HepG2 (cell line): ENCODE measurements at regions not wholly inside any gene's neighbourhood (a gene's known extent, or its start where the extent isn't known, plus 50 kb on each side); places are given as distances from the start of the nearest gene placed in this dataset.

Source experiments
- ATAC-seq: fragments of 200-7000 bp; cut with Tn5 transposase; 3 replicates; pipeline ENCODE4 v1.9.1; 2020; ENCODE audit warnings: mild to moderate bottlenecking, moderate library complexity
- BruUV-seq: library from RNA; stranded (reverse); fragments of 400-500 nt; replicated peaks from 2 replicates; lab custom pipeline; 2021; lab: Mats Ljungman, UMichigan
- CTCF ChIA-PET: fragments of 300-600 bp; formaldehyde crosslinking; extraction: SDS; loops from one replicate; lab custom pipeline; 2021; ENCODE audit warnings: low total read pairs, inconsistent platforms, low intra/inter-chr PET ratio; lab: Yijun Ruan, JAX
- POLR2A ChIA-PET: fragments of 350-600 bp; sonication (Branson Sonifier 250); formaldehyde crosslinking; loops from one replicate; lab custom pipeline; 2020; ENCODE audit warnings: antibody characterized with exemption, inconsistent platforms; lab: Yijun Ruan, JAX
- DNase-seq: peaks from one replicate; pipeline ENCODE4 v3.0.0-alpha.2; 2015; ENCODE audit warnings: low spot score
- FAIRE-seq: peaks from 3 replicates; lab custom pipeline; 2011; peaks lifted over from hg19 to GRCh38; lab: Jason Lieb, UNC
- H2AFZ ChIP-seq: one replicate; pipeline ENCODE4 v1.6.1; 2011; ENCODE audit warnings: low read length, inconsistent platforms
- H3K27ac ChIP-seq: fragments of 300-600 bp; 3 replicates; pipeline ENCODE4 v1.8.0; 2011; ENCODE audit warnings: mixed run types, mild to moderate bottlenecking, mixed read lengths, low read length, inconsistent platforms; ENCODE audit not compliant: insufficient read depth; ENCODE audit errors: extremely low read length
- H3K27me3 ChIP-seq, 2 experiments: fragments of 200-600 bp in 1 of 2; 2 replicates in 1 of 2; 3 replicates in 1 of 2; pipeline versions ENCODE4 v1.6.0 to v1.8.0; 2011; ENCODE audit warnings: low read length in 2 of 2, mild to moderate bottlenecking in 2 of 2, moderate library complexity in 2 of 2, inconsistent platforms in 1 of 2; ENCODE audit not compliant: insufficient read depth in 2 of 2, control insufficient read depth in 1 of 2
- H3K36me3 ChIP-seq, 2 experiments: fragments of 200-600 bp in 1 of 2; replicated peaks in 1 of 2; 2 replicates in 1 of 2; 3 replicates in 1 of 2; pipeline versions ENCODE4 v1.5.1 to v1.8.0; 2011; ENCODE audit warnings: low read length in 2 of 2, inconsistent platforms in 1 of 2; ENCODE audit not compliant: insufficient read depth in 2 of 2, control insufficient read depth in 1 of 2
- H3K4me1 ChIP-seq: 2 replicates; pipeline ENCODE4 v1.5.1; 2012; ENCODE audit warnings: low read length, inconsistent platforms; ENCODE audit not compliant: insufficient read depth
- H3K4me2 ChIP-seq: 2 replicates; pipeline ENCODE4 v1.6.0; 2011; ENCODE audit warnings: low read depth, low read length, inconsistent platforms
- H3K4me3 ChIP-seq, 3 experiments: fragments of 200-600 bp in 1 of 3; sonication (generic), shearing (Covaris generic) in 1 of 3; replicated peaks in 1 of 3; 2 replicates each; pipeline ENCODE4 v1.5.1; 2011 to 2016; ENCODE audit warnings: low read length in 3 of 3, inconsistent platforms in 2 of 3, low read depth in 2 of 3, mild to moderate bottlenecking in 2 of 3, control low read depth in 1 of 3, mixed read lengths in 1 of 3; ENCODE audit not compliant: insufficient read depth in 1 of 3
- H3K79me2 ChIP-seq: one replicate; pipeline ENCODE4 v1.6.1; 2011; ENCODE audit warnings: low read length, inconsistent platforms; ENCODE audit not compliant: insufficient read depth
- H3K9ac ChIP-seq: 2 replicates; pipeline ENCODE4 v1.6.0; 2011; ENCODE audit warnings: mild to moderate bottlenecking, low read depth, low read length, inconsistent platforms; ENCODE audit not compliant: insufficient read depth
- H3K9me3 ChIP-seq: 2 replicates; pipeline ENCODE4 v1.5.1; 2012; ENCODE audit warnings: mild to moderate bottlenecking, low read length
- H4K20me1 ChIP-seq: 2 replicates; pipeline ENCODE4 v1.6.0; 2011; ENCODE audit warnings: inconsistent platforms, mild to moderate bottlenecking, low read length, moderate library complexity; ENCODE audit not compliant: insufficient read depth
- NR1H2 ChIP-seq: sonication (generic); formaldehyde crosslinking; IDR thresholded peaks from 2 replicates; pipeline ENCODE4 v1.8.1; 2022; ENCODE audit warnings: low read depth, missing genetic modification reagents, borderline replicate concordance
- ZNF746 ChIP-seq: sonication (generic); formaldehyde crosslinking; IDR thresholded peaks from 2 replicates; pipeline ENCODE4 v1.8.0; 2022; ENCODE audit warnings: mild to moderate bottlenecking, missing genetic modification reagents
- ZSCAN29 ChIP-seq: sonication (generic); formaldehyde crosslinking; conservative IDR thresholded peaks from 2 replicates; pipeline ENCODE4 v1.4.0; 2020; ENCODE audit warnings: mild to moderate bottlenecking, missing genetic modification reagents
- WGBS: methylation state at CpG from one replicate; pipeline ENCODE4 v1.1.6; 2017; ENCODE audit warnings: low lambda C conversion rate; 5-methylcytosine and 5-hydroxymethylcytosine counted together
- in situ Hi-C: cut with HindIII; loops from 2 replicates; pipeline ENCODE4 v1.10.0; 2017; ENCODE audit warnings: low pct_unique_long_range_greater_than_20kb; ENCODE audit not compliant: extremely low pct_ligation_motif_present
- intact Hi-C: fragments of 100-400 bp; cut with micrococcal nuclease; formaldehyde crosslinking; loops from one replicate; pipeline ENCODE4 v1.10.0; 2022; ENCODE audit not compliant: unreplicated experiment
- TF ChIP-seq, protein P1 (sequence below): sonication (generic); formaldehyde crosslinking; IDR thresholded peaks from 2 replicates; pipeline ENCODE4 v1.5.1; 2020; ENCODE audit warnings: missing genetic modification reagents, mild to moderate bottlenecking, borderline replicate concordance
- TF ChIP-seq, protein P2 (sequence below): sonication (generic); formaldehyde crosslinking; IDR thresholded peaks from 2 replicates; pipeline ENCODE4 v1.4.0; 2020; ENCODE audit warnings: missing genetic modification reagents, borderline replicate concordance
- TF ChIP-seq, protein P3 (sequence below): IDR thresholded peaks from 2 replicates; pipeline ENCODE4 v1.6.1; 2016; ENCODE audit warnings: low read depth
- TF ChIP-seq, protein P4 (sequence below): sonication (generic); formaldehyde crosslinking; conservative IDR thresholded peaks from 2 replicates; pipeline ENCODE4 v1.8.1; 2023; ENCODE audit warnings: missing genetic modification reagents

DNA sequence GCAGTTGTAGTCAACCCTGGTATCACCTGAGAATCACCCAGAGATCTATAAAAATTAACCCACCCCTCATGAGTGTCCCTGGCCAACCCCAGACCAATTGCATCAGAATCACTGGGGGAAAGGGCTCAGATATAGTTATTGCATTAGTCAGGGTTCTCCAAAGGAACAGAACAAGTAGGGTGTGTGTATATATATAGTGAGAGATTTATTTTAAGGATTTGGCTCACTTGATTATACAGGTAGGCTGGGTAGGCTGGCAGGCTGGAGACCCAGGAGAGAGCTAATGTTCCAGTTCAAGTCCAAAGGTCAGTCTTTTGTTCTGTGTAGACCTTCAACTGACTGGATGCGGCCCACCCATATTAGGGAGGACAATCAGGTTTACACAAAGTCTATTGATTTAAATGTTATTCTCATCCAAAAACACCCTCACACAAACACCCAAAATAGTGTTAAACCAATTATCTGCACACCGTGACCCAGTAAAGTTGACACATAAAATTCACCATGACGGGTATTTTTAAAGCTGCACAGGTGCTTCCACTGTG is 372.9 kb upstream of the NFE2L3 start:
- intact Hi-C loops, result no loop called here
- H3K9ac ChIP-seq, result no peak overlapping the region
- H3K4me3 ChIP-seq, result no peak overlapping the region
- H3K9me3 ChIP-seq, result no peaks in the 10 kb centered on the region
- TF ChIP-seq NR1H2, result no peak
- TF ChIP-seq, protein P1, sequence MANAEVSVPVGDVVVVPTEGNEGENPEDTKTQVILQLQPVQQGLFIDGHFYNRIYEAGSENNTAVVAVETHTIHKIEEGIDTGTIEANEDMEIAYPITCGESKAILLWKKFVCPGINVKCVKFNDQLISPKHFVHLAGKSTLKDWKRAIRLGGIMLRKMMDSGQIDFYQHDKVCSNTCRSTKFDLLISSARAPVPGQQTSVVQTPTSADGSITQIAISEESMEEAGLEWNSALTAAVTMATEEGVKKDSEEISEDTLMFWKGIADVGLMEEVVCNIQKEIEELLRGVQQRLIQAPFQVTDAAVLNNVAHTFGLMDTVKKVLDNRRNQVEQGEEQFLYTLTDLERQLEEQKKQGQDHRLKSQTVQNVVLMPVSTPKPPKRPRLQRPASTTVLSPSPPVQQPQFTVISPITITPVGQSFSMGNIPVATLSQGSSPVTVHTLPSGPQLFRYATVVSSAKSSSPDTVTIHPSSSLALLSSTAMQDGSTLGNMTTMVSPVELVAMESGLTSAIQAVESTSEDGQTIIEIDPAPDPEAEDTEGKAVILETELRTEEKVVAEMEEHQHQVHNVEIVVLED (CRISPR knock-in tag), result no peak
- TF ChIP-seq, protein P2, sequence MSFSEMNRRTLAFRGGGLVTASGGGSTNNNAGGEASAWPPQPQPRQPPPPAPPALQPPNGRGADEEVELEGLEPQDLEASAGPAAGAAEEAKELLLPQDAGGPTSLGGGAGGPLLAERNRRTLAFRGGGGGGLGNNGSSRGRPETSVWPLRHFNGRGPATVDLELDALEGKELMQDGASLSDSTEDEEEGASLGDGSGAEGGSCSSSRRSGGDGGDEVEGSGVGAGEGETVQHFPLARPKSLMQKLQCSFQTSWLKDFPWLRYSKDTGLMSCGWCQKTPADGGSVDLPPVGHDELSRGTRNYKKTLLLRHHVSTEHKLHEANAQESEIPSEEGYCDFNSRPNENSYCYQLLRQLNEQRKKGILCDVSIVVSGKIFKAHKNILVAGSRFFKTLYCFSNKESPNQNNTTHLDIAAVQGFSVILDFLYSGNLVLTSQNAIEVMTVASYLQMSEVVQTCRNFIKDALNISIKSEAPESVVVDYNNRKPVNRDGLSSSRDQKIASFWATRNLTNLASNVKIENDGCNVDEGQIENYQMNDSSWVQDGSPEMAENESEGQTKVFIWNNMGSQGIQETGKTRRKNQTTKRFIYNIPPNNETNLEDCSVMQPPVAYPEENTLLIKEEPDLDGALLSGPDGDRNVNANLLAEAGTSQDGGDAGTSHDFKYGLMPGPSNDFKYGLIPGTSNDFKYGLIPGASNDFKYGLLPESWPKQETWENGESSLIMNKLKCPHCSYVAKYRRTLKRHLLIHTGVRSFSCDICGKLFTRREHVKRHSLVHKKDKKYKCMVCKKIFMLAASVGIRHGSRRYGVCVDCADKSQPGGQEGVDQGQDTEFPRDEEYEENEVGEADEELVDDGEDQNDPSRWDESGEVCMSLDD (CRISPR knock-in tag), result no peak
- TF ChIP-seq, protein P3, sequence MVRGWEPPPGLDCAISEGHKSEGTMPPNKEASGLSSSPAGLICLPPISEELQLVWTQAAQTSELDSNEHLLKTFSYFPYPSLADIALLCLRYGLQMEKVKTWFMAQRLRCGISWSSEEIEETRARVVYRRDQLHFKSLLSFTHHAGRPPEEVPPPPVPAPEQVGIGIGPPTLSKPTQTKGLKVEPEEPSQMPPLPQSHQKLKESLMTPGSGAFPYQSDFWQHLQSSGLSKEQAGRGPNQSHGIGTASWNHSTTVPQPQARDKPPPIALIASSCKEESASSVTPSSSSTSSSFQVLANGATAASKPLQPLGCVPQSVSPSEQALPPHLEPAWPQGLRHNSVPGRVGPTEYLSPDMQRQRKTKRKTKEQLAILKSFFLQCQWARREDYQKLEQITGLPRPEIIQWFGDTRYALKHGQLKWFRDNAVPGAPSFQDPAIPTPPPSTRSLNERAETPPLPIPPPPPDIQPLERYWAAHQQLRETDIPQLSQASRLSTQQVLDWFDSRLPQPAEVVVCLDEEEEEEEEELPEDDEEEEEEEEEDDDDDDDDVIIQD (CRISPR knock-in tag), result no peak
- TF ChIP-seq ZSCAN29 (CRISPR knock-in tag), result no peak
- TF ChIP-seq, protein P4, sequence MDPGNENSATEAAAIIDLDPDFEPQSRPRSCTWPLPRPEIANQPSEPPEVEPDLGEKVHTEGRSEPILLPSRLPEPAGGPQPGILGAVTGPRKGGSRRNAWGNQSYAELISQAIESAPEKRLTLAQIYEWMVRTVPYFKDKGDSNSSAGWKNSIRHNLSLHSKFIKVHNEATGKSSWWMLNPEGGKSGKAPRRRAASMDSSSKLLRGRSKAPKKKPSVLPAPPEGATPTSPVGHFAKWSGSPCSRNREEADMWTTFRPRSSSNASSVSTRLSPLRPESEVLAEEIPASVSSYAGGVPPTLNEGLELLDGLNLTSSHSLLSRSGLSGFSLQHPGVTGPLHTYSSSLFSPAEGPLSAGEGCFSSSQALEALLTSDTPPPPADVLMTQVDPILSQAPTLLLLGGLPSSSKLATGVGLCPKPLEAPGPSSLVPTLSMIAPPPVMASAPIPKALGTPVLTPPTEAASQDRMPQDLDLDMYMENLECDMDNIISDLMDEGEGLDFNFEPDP (CRISPR knock-in tag), result no peak
- no peak for TF ChIP-seq ZNF746 (CRISPR knock-in tag)
- H3K36me3 ChIP-seq, result no peaks in the 10 kb centered on the region
- BruUV-seq, result no TSS peak
- ATAC-seq (no peak), FAIRE-seq (no peak), DNase-seq (no peak)
- no peaks in the 10 kb centered on the region for H4K20me1 ChIP-seq
- WGBS, result 0% methylated on average over 3 of the region's 3 CpGs
- ChIA-PET POLR2A (no interaction called here), CTCF (no interaction called here)
- H3K4me1 ChIP-seq, result no peaks in the 10 kb centered on the region
- in situ Hi-C loops, result no loop called here
- no peak overlapping the region for H3K27ac ChIP-seq
- H2AFZ ChIP-seq, result no peak overlapping the region
- no peaks in the 10 kb centered on the region for H3K79me2 ChIP-seq
- no peak overlapping the region for H3K4me2 ChIP-seq
- H3K27me3 ChIP-seq, result no peaks in the 10 kb centered on the region
